ENCODE measurements at regions not wholly inside any gene's neighbourhood (a gene's known extent, or its start where the extent isn't known, plus 50 kb on each side); places are given as distances from the start of the nearest gene placed in this dataset.

GRCh38 chr10:5283305-5284158 is 81.2 kb upstream of the UCN3 start:
- ChIA-PET POLR2A (no interaction called here), CTCF (interaction anchor here (0.6 to 4.2 kb wide), 20 partner anchors 9 to 469 kb away, joined by 3 to 48 read pairs (median 3); no protein-coding TSS in a partner anchor)
- no peak for TF ChIP-seq ZNF341 (tag by site-specific recombination; IDR thresholded peaks at IDR 0.05; ENCODE audit: low read depth)
- TF ChIP-seq CTCF (tag by site-specific recombination; IDR thresholded peaks at IDR 0.05) = peak; percentile 53; the same call in 1 of the 2 replicates
- TF ChIP-seq ZNF513 (tag by site-specific recombination; IDR thresholded peaks at IDR 0.05) = no peak
- TF ChIP-seq ZNF792 (tag by site-specific recombination; IDR thresholded peaks at IDR 0.05) = no peak
- no peak for TF ChIP-seq ZNF837 (tag by site-specific recombination; IDR thresholded peaks at IDR 0.05)
- no peak for TF ChIP-seq ZNF214 (tag by site-specific recombination; IDR thresholded peaks at IDR 0.05; ENCODE audit: borderline replicate concordance)
- peak; percentile 74; the same call in 1 of the 2 replicates for TF ChIP-seq ZSCAN4 (tag by site-specific recombination; IDR thresholded peaks at IDR 0.05)
- TF ChIP-seq ZNF654 (tag by site-specific recombination; IDR thresholded peaks at IDR 0.05; ENCODE audit: low read depth) = peak; percentile 46
- 0 out of 2 replicates have a peak, but pooled peaks have one; percentile 22 for TF ChIP-seq ZBTB48 (tag by site-specific recombination; IDR thresholded peaks at IDR 0.05)
- no peak for TF ChIP-seq ZBTB49 (tag by site-specific recombination; IDR thresholded peaks at IDR 0.05; ENCODE audit: low read depth)
- no peak for TF ChIP-seq GLI4 (tag by site-specific recombination; IDR thresholded peaks at IDR 0.05)
- no peak for TF ChIP-seq ZNF391 (tag by site-specific recombination; IDR thresholded peaks at IDR 0.05; ENCODE audit: borderline replicate concordance, low read depth)
- no peak for TF ChIP-seq ZNF555 (tag by site-specific recombination; conservative IDR thresholded peaks at IDR 0.05)
- TF ChIP-seq ZNF292 (tag by site-specific recombination; IDR thresholded peaks at IDR 0.05; ENCODE audit: borderline replicate concordance, low read depth) = no peak
- no peak for TF ChIP-seq ZNF223 (tag by site-specific recombination; IDR thresholded peaks at IDR 0.05)
- no peak for TF ChIP-seq ZNF600 (tag by site-specific recombination; IDR thresholded peaks at IDR 0.05)
- TF ChIP-seq ZBTB8A (tag by site-specific recombination; IDR thresholded peaks at IDR 0.05) = no peak
- TF ChIP-seq EGR2 (tag by site-specific recombination; IDR thresholded peaks at IDR 0.05; ENCODE audit: low read depth) = no peak
- TF ChIP-seq GFI1B (tag by site-specific recombination; IDR thresholded peaks at IDR 0.05) = no peak
- Histone ChIP-seq H3K27ac (ENCODE audit: extremely low read depth, low read depth, low read length) (no peak overlapping the region), H3K4me3 (ENCODE audit: low read depth, low read length) (no peak overlapping the region), H3K4me1 (ENCODE audit: control insufficient read depth, insufficient read depth, low read length) (no peaks in the 10 kb centered on the region), H3K9me3 (ENCODE audit: control insufficient read depth, insufficient read depth, low read depth, low read length) (no peaks in the 10 kb centered on the region), H3K36me3 (ENCODE audit: control insufficient read depth in 2 of 2, insufficient read depth in 1 of 2, low read length in 2 of 2) (no peaks in the 10 kb centered on the region)
